ENCODE measurements at regions not wholly inside any gene's neighbourhood (a gene's known extent, or its start where the extent isn't known, plus 50 kb on each side); places are given as distances from the start of the nearest gene placed in this dataset.

- POLR2A ChIA-PET = no interaction called here
- DNase-seq (ENCODE audit: extremely low spot score) = no peak
- CTCF ChIA-PET = interaction anchor here (1.0 to 1.7 kb wide), 3 partner anchors 10 to 42 kb away, joined by 3 to 10 read pairs (median 3); no protein-coding TSS in a partner anchor
- TF ChIP-seq CTCF (IDR thresholded peaks at IDR 0.05; ENCODE audit: control extremely low read depth, extremely low read depth, low read depth, missing control alignments) = no peak
Observed at GRCh38 chr1:175817445-175817844, 74.0 kb upstream of the TNR start.

- no peak for DNase-seq (ENCODE audit: extremely low spot score)
- ChIA-PET CTCF (no interaction called here), POLR2A (no interaction called here)
- no peak for TF ChIP-seq CTCF (IDR thresholded peaks at IDR 0.05; ENCODE audit: control extremely low read depth, extremely low read depth, low read depth, missing control alignments)
Observed at GRCh38 chr1:175814885-175815284, 71.5 kb upstream of the TNR start.

- ChIA-PET POLR2A (no interaction called here), CTCF (interaction anchor here (0.9 kb wide), 1 partner anchor 11 kb away, joined by 3 read pairs; no protein-coding TSS in a partner anchor)
- DNase-seq (ENCODE audit: extremely low spot score) = no peak
- no peak for TF ChIP-seq CTCF (IDR thresholded peaks at IDR 0.05; ENCODE audit: control extremely low read depth, extremely low read depth, low read depth, missing control alignments)
Observed at GRCh38 chr1:175812936-175813335, 69.5 kb upstream of the TNR start.

- CTCF ChIA-PET = interaction anchor here (1.1 to 1.3 kb wide), 2 partner anchors 8 to 14 kb away, joined by 3 read pairs; no protein-coding TSS in a partner anchor
- DNase-seq (ENCODE audit: extremely low spot score) = no peak
- TF ChIP-seq CTCF (IDR thresholded peaks at IDR 0.05; ENCODE audit: control extremely low read depth, extremely low read depth, low read depth, missing control alignments) = no peak
- POLR2A ChIA-PET = no interaction called here
Observed at GRCh38 chr1:175810305-175810704, 66.9 kb upstream of the TNR start.

GRCh38 chr1:175808999-175809398, 65.6 kb upstream of the TNR start:
- POLR2A ChIA-PET = no interaction called here
- CTCF ChIA-PET = interaction anchor here (2.6 kb wide), 1 partner anchor 9 kb away, joined by 10 read pairs; no protein-coding TSS in a partner anchor
- TF ChIP-seq CTCF (IDR thresholded peaks at IDR 0.05; ENCODE audit: control extremely low read depth, extremely low read depth, low read depth, missing control alignments) = no peak
- no peak for DNase-seq (ENCODE audit: extremely low spot score)

- ChIA-PET POLR2A (no interaction called here), CTCF (interaction anchor here (2.6 kb wide), 1 partner anchor 9 kb away, joined by 10 read pairs; no protein-coding TSS in a partner anchor)
- DNase-seq (ENCODE audit: extremely low spot score) = no peak
- TF ChIP-seq CTCF (IDR thresholded peaks at IDR 0.05; ENCODE audit: control extremely low read depth, extremely low read depth, low read depth, missing control alignments) = no peak
Observed at GRCh38 chr1:175808573-175808972, 65.2 kb upstream of the TNR start.

GRCh38 chr1:175804561-175804960, 61.2 kb upstream of the TNR start:
- POLR2A ChIA-PET = no interaction called here
- CTCF ChIA-PET = no interaction called here
- no peak for TF ChIP-seq CTCF (IDR thresholded peaks at IDR 0.05; ENCODE audit: control extremely low read depth, extremely low read depth, low read depth, missing control alignments)

More at GRCh38 chr1:175804561-175804960, 61.2 kb upstream of the TNR start:
- DNase-seq (ENCODE audit: extremely low spot score) = no peak

Measured in GM10248 (cell line).